ENCODE measurements at regions not wholly inside any gene's neighbourhood (a gene's known extent, or its start where the extent isn't known, plus 50 kb on each side); places are given as distances from the start of the nearest gene placed in this dataset.

GRCh38 chr2:113361051-113361450 is 76.4 kb upstream of the ZNG1B start:
- TF ChIP-seq, protein P1, sequence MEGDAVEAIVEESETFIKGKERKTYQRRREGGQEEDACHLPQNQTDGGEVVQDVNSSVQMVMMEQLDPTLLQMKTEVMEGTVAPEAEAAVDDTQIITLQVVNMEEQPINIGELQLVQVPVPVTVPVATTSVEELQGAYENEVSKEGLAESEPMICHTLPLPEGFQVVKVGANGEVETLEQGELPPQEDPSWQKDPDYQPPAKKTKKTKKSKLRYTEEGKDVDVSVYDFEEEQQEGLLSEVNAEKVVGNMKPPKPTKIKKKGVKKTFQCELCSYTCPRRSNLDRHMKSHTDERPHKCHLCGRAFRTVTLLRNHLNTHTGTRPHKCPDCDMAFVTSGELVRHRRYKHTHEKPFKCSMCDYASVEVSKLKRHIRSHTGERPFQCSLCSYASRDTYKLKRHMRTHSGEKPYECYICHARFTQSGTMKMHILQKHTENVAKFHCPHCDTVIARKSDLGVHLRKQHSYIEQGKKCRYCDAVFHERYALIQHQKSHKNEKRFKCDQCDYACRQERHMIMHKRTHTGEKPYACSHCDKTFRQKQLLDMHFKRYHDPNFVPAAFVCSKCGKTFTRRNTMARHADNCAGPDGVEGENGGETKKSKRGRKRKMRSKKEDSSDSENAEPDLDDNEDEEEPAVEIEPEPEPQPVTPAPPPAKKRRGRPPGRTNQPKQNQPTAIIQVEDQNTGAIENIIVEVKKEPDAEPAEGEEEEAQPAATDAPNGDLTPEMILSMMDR (IDR thresholded peaks at IDR 0.05), result no peak
- no peak for TF ChIP-seq EZH2 (IDR thresholded peaks at IDR 0.05; ENCODE audit: borderline replicate concordance, insufficient read depth, low read depth, low read length, poor library complexity, severe bottlenecking)
